ENCODE measurements at regions not wholly inside any gene's neighbourhood (a gene's known extent, or its start where the extent isn't known, plus 50 kb on each side); places are given as distances from the start of the nearest gene placed in this dataset.

- Mint-ChIP-seq H3K9me3 (ENCODE audit: low read depth) (no peaks in the 10 kb centered on the region), H3K27me3 (ENCODE audit: low read depth) (no peaks in the 10 kb centered on the region), H3K36me3 (ENCODE audit: low read depth) (no peaks in the 10 kb centered on the region), H3K27ac (ENCODE audit: unreplicated experiment) (no peak overlapping the region), H3K4me1 (ENCODE audit: low read depth) (peaks cover 20% of the 10 kb centered on the region), H3K4me3 (ENCODE audit: unreplicated experiment) (no peak overlapping the region)
- peak; percentile 78 for DNase-seq (ENCODE audit: low spot score)
- no peak for TF ChIP-seq CTCF (IDR thresholded peaks at IDR 0.05)
Observed at GRCh38 chr9:129252937-129253802, 75.1 kb upstream of the IER5L start.

- no peak overlapping the region for H3K27ac Mint-ChIP-seq (ENCODE audit: unreplicated experiment)
- H3K4me3 Mint-ChIP-seq (ENCODE audit: unreplicated experiment), result no peak overlapping the region
- H3K4me1 Mint-ChIP-seq (ENCODE audit: low read depth), result peaks cover 17% of the 10 kb centered on the region
- no peak for DNase-seq (ENCODE audit: low spot score)
- no peaks in the 10 kb centered on the region for H3K27me3 Mint-ChIP-seq (ENCODE audit: low read depth)
- TF ChIP-seq CTCF (IDR thresholded peaks at IDR 0.05), result no peak
- H3K36me3 Mint-ChIP-seq (ENCODE audit: low read depth), result no peaks in the 10 kb centered on the region
- H3K9me3 Mint-ChIP-seq (ENCODE audit: low read depth), result no peaks in the 10 kb centered on the region
Observed at GRCh38 chr9:129250786-129251185, 72.7 kb upstream of the IER5L start.

- DNase-seq (ENCODE audit: low spot score), result peak; percentile 61
- TF ChIP-seq CTCF (IDR thresholded peaks at IDR 0.05), result no peak
- Mint-ChIP-seq H3K27ac (ENCODE audit: unreplicated experiment) (no peak overlapping the region), H3K36me3 (ENCODE audit: low read depth) (no peaks in the 10 kb centered on the region), H3K9me3 (ENCODE audit: low read depth) (no peaks in the 10 kb centered on the region), H3K27me3 (ENCODE audit: low read depth) (no peaks in the 10 kb centered on the region), H3K4me1 (ENCODE audit: low read depth) (peaks cover 5% of the 10 kb centered on the region), H3K4me3 (ENCODE audit: unreplicated experiment) (no peak overlapping the region)
Observed at GRCh38 chr9:129247285-129248153, 69.5 kb upstream of the IER5L start.

- H3K27me3 Mint-ChIP-seq (ENCODE audit: low read depth), result no peaks in the 10 kb centered on the region
- no peaks in the 10 kb centered on the region for H3K36me3 Mint-ChIP-seq (ENCODE audit: low read depth)
- no peak for TF ChIP-seq CTCF (IDR thresholded peaks at IDR 0.05)
- peak; percentile 71 for DNase-seq (ENCODE audit: low spot score)
- H3K9me3 Mint-ChIP-seq (ENCODE audit: low read depth), result no peaks in the 10 kb centered on the region
- H3K4me1 Mint-ChIP-seq (ENCODE audit: low read depth), result peaks cover 5% of the 10 kb centered on the region
- no peak overlapping the region for H3K4me3 Mint-ChIP-seq (ENCODE audit: unreplicated experiment)
- no peak overlapping the region for H3K27ac Mint-ChIP-seq (ENCODE audit: unreplicated experiment)
Observed at GRCh38 chr9:129245276-129245675, 67.2 kb upstream of the IER5L start.

- DNase-seq (ENCODE audit: low spot score), result peak; percentile 47
- peaks cover 5% of the 10 kb centered on the region for H3K4me1 Mint-ChIP-seq (ENCODE audit: low read depth)
- no peaks in the 10 kb centered on the region for H3K36me3 Mint-ChIP-seq (ENCODE audit: low read depth)
- H3K4me3 Mint-ChIP-seq (ENCODE audit: unreplicated experiment), result no peak overlapping the region
- no peak for TF ChIP-seq CTCF (IDR thresholded peaks at IDR 0.05)
- H3K27ac Mint-ChIP-seq (ENCODE audit: unreplicated experiment), result no peak overlapping the region
- no peaks in the 10 kb centered on the region for H3K9me3 Mint-ChIP-seq (ENCODE audit: low read depth)
- no peaks in the 10 kb centered on the region for H3K27me3 Mint-ChIP-seq (ENCODE audit: low read depth)
Observed at GRCh38 chr9:129242971-129243561, 65.0 kb upstream of the IER5L start.

All from chondrocyte (in vitro differentiated cells).